ENCODE measurements at regions not wholly inside any gene's neighbourhood (a gene's known extent, or its start where the extent isn't known, plus 50 kb on each side); places are given as distances from the start of the nearest gene placed in this dataset.

DNA sequence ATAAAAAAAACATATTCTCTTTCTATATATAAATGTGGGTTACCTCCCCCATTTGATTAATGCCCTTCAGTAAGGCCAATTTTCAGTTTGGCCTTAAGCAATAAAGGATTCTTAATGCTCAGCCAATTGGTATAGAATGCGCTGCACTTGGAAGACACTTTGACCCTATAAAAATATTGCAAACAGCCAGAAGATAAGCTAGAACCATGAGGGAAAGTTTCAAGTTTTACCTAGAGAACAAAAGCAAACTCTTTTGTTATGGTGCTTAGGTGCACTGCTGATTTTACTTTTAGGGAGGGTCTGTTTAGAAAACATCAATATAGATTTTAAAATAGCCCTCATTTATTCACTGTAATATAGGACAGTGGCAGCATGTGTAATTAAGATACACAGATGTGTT lies 251.6 kb upstream of the SLC16A7 start:
- Histone ChIP-seq H3K4me1 (ENCODE audit: insufficient read depth, low read length) (no peaks in the 10 kb centered on the region; the same call in 1 of the 2 replicates), H3K79me2 (ENCODE audit: insufficient read depth, low read length) (no peaks in the 10 kb centered on the region), H3K79me1 (ENCODE audit: insufficient read depth, low read depth, low read length, poor library complexity, severe bottlenecking) (no peaks in the 10 kb centered on the region), H2AFZ (ENCODE audit: low read length) (no peak overlapping the region), H3K56ac (ENCODE audit: insufficient read length, low read depth, low read length) (no peak overlapping the region), H3T11ph (ENCODE audit: low read length) (no peak overlapping the region), H3K18ac (ENCODE audit: insufficient read length, low read depth, low read length) (no peak overlapping the region), H2AK5ac (ENCODE audit: insufficient read length, low read length) (no peak overlapping the region), H3K14ac (ENCODE audit: insufficient read depth, low read length) (no peak overlapping the region), H3K23ac (ENCODE audit: insufficient read length, low read depth, low read length) (no peak overlapping the region), H4K91ac (ENCODE audit: insufficient read length, low read depth, low read length) (no peak overlapping the region), H2BK12ac (ENCODE audit: insufficient read length, low read depth, low read length) (no peak overlapping the region), H4K8ac (replicated peaks; ENCODE audit: insufficient read length, low read depth, low read length) (no peak overlapping the region), H3K27ac (ENCODE audit: insufficient read length, low read depth, low read length) (no peak overlapping the region), H3K9ac (ENCODE audit: extremely low read depth, insufficient read length, low read length) (no peak overlapping the region), H3K4me2 (ENCODE audit: insufficient read depth, insufficient read length, low read length) (no peak overlapping the region), H2BK20ac (ENCODE audit: low read depth, low read length, poor library complexity, severe bottlenecking) (no peak overlapping the region), H3K23me2 (ENCODE audit: insufficient read length, low read depth, low read length, poor library complexity, severe bottlenecking) (no peaks in the 10 kb centered on the region), H4K5ac (ENCODE audit: insufficient read length, low read depth, low read length) (no peak overlapping the region), H2BK120ac (ENCODE audit: low read depth, low read length, poor library complexity, severe bottlenecking) (no peak overlapping the region), H2BK5ac (ENCODE audit: insufficient read length, low read length) (no peak overlapping the region), H4K20me1 (ENCODE audit: control insufficient read depth, insufficient read depth, insufficient read length) (no peaks in the 10 kb centered on the region), H3K9me3 (ENCODE audit: control insufficient read depth, low read depth, low read length) (no peaks in the 10 kb centered on the region), H3K4ac (ENCODE audit: low read depth, low read length) (no peak overlapping the region), H2BK15ac (ENCODE audit: low read depth, low read length) (no peak overlapping the region), H3K27me3 (ENCODE audit: insufficient read depth, low read length) (no peaks in the 10 kb centered on the region)
- no peak for DNase-seq
- Mint-ChIP-seq H3K27me3 (ENCODE audit: low read depth) (peaks cover 4% of the 10 kb centered on the region), H3K9me3 (peaks cover 9 to 12% of the 10 kb centered on the region in 2 experiments), H3K27ac (no peak overlapping the region), H3K4me1 (peaks cover 0 to 11% of the 10 kb centered on the region in 2 experiments; a peak in 2 of 4 replicates), H3K4me3 (no peak overlapping the region), H3K36me3 (ENCODE audit: insufficient read depth in 1 of 3, low read depth in 3 of 3) (peaks cover 0 to 15% (median 7%) of the 10 kb centered on the region in 3 experiments; a peak in 4 of 7 replicates)
- TF ChIP-seq, protein P1, sequence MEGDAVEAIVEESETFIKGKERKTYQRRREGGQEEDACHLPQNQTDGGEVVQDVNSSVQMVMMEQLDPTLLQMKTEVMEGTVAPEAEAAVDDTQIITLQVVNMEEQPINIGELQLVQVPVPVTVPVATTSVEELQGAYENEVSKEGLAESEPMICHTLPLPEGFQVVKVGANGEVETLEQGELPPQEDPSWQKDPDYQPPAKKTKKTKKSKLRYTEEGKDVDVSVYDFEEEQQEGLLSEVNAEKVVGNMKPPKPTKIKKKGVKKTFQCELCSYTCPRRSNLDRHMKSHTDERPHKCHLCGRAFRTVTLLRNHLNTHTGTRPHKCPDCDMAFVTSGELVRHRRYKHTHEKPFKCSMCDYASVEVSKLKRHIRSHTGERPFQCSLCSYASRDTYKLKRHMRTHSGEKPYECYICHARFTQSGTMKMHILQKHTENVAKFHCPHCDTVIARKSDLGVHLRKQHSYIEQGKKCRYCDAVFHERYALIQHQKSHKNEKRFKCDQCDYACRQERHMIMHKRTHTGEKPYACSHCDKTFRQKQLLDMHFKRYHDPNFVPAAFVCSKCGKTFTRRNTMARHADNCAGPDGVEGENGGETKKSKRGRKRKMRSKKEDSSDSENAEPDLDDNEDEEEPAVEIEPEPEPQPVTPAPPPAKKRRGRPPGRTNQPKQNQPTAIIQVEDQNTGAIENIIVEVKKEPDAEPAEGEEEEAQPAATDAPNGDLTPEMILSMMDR (conservative IDR thresholded peaks at IDR 0.05), result no peak
- no CpG with 5 or more reads among the region's 1 CpG for WGBS (ENCODE audit: extremely low coverage, insufficient read length, low lambda C conversion rate)
